ENCODE measurements at regions not wholly inside any gene's neighbourhood (a gene's known extent, or its start where the extent isn't known, plus 50 kb on each side); places are given as distances from the start of the nearest gene placed in this dataset.
"Not testable (repeated sequence)": the region's sequence is repeated elsewhere in the genome, so short reads cannot be mapped to it uniquely, and the experiment has no call there.

GRCh38 chr4:74570095-74570494, 125.2 kb downstream of the AREG start:
- Histone ChIP-seq H3K36me3 (ENCODE audit: control insufficient read depth in 2 of 2, extremely low read depth in 1 of 2, insufficient read depth in 2 of 2, low read length in 2 of 2) (no peaks in the 10 kb centered on the region), H3K27me3 (ENCODE audit: control insufficient read depth, extremely low read depth, insufficient read depth, low read length) (no peaks in the 10 kb centered on the region), H3K4me1 (ENCODE audit: control insufficient read depth, extremely low read depth, insufficient read depth, low read length) (no peaks in the 10 kb centered on the region), H3K9me1 (ENCODE audit: control insufficient read depth, extremely low read depth, insufficient read depth, low read length) (no peaks in the 10 kb centered on the region), H3K4me3 (ENCODE audit: control insufficient read depth in 2 of 3, extremely low read depth in 1 of 3, insufficient read depth in 2 of 3, low read depth in 1 of 3, low read length in 3 of 3) (no peak overlapping the region), H3K4me2 (ENCODE audit: control insufficient read depth, extremely low read depth, insufficient read depth, low read depth, low read length) (no peak overlapping the region), H4K20me1 (ENCODE audit: control insufficient read depth, extremely low read depth, insufficient read depth, low read length) (no peaks in the 10 kb centered on the region), H3K27ac (ENCODE audit: control insufficient read depth, insufficient read depth, low read length) (no peak overlapping the region), H2AFZ (ENCODE audit: control insufficient read depth, low read length) (no peak overlapping the region), H3K79me2 (ENCODE audit: control insufficient read depth, insufficient read depth, low read length) (no peaks in the 10 kb centered on the region), H3K9ac (ENCODE audit: control insufficient read depth, extremely low read depth, insufficient read depth, low read length) (no peak overlapping the region), H3K9me3 (ENCODE audit: control insufficient read depth, low read depth, low read length) (no peaks in the 10 kb centered on the region)
- TF ChIP-seq, protein P1, sequence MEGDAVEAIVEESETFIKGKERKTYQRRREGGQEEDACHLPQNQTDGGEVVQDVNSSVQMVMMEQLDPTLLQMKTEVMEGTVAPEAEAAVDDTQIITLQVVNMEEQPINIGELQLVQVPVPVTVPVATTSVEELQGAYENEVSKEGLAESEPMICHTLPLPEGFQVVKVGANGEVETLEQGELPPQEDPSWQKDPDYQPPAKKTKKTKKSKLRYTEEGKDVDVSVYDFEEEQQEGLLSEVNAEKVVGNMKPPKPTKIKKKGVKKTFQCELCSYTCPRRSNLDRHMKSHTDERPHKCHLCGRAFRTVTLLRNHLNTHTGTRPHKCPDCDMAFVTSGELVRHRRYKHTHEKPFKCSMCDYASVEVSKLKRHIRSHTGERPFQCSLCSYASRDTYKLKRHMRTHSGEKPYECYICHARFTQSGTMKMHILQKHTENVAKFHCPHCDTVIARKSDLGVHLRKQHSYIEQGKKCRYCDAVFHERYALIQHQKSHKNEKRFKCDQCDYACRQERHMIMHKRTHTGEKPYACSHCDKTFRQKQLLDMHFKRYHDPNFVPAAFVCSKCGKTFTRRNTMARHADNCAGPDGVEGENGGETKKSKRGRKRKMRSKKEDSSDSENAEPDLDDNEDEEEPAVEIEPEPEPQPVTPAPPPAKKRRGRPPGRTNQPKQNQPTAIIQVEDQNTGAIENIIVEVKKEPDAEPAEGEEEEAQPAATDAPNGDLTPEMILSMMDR (optimal IDR thresholded peaks at IDR 0.05 in 1 of 3, IDR thresholded peaks at IDR 0.05 in 1 of 3, conservative IDR thresholded peaks at IDR 0.05 in 1 of 3; ENCODE audit: extremely low read depth in 1 of 3, insufficient read depth in 2 of 3, low read length in 3 of 3), result no peak
- TF ChIP-seq EZH2 (IDR thresholded peaks at IDR 0.05; ENCODE audit: low read length), result no peak
- dilution Hi-C loops (cut with MboI; ENCODE audit: extremely low pct_ligation_motif_present, low sequenced_read_pairs), result no loop called here
- FAIRE-seq (no peak), DNase-seq (ENCODE audit: low read depth, low spot score) (no peak)

DNA sequence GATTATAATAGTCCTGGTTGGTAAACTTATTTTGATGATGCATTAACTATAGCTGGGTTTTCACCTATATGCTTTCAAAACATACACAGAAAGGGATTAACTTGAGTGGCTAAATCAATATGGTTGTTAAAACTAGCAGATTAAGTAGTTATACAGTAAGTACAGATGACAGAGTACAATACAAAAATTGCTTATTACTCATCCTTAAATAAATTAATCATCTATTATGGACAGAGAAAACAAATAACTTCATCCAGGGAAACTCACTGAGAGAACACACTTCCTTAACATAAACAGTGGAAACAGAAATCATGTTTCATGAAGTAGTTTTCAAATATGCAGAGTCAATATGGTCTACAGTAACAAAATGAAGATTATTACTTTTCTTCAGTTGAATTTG, 133.4 kb downstream of the AREG start:
- H3K9ac ChIP-seq (ENCODE audit: control insufficient read depth, extremely low read depth, insufficient read depth, low read length), result no peak overlapping the region
- no peak for DNase-seq (ENCODE audit: low read depth, low spot score)
- no peaks in the 10 kb centered on the region for H3K36me3 ChIP-seq (ENCODE audit: control insufficient read depth in 2 of 2, extremely low read depth in 1 of 2, insufficient read depth in 2 of 2, low read length in 2 of 2)
- no peaks in the 10 kb centered on the region for H3K79me2 ChIP-seq (ENCODE audit: control insufficient read depth, insufficient read depth, low read length)
- dilution Hi-C loops (cut with MboI; ENCODE audit: extremely low pct_ligation_motif_present, low sequenced_read_pairs), result no loop called here
- H3K27ac ChIP-seq (ENCODE audit: control insufficient read depth, insufficient read depth, low read length), result no peak overlapping the region
- no peaks in the 10 kb centered on the region for H3K4me1 ChIP-seq (ENCODE audit: control insufficient read depth, extremely low read depth, insufficient read depth, low read length)
- TF ChIP-seq EZH2 (IDR thresholded peaks at IDR 0.05; ENCODE audit: low read length), result no peak
- TF ChIP-seq, protein P1 (optimal IDR thresholded peaks at IDR 0.05 in 1 of 3, IDR thresholded peaks at IDR 0.05 in 1 of 3, conservative IDR thresholded peaks at IDR 0.05 in 1 of 3; ENCODE audit: extremely low read depth in 1 of 3, insufficient read depth in 2 of 3, low read length in 3 of 3), result no peak
- H3K4me3 ChIP-seq (ENCODE audit: control insufficient read depth in 2 of 3, extremely low read depth in 1 of 3, insufficient read depth in 2 of 3, low read depth in 1 of 3, low read length in 3 of 3), result no peak overlapping the region
- no peaks in the 10 kb centered on the region for H3K9me1 ChIP-seq (ENCODE audit: control insufficient read depth, extremely low read depth, insufficient read depth, low read length)
- H2AFZ ChIP-seq (ENCODE audit: control insufficient read depth, low read length), result no peak overlapping the region
- FAIRE-seq, result no peak
- no peaks in the 10 kb centered on the region for H3K27me3 ChIP-seq (ENCODE audit: control insufficient read depth, extremely low read depth, insufficient read depth, low read length)
- H4K20me1 ChIP-seq (ENCODE audit: control insufficient read depth, extremely low read depth, insufficient read depth, low read length), result no peaks in the 10 kb centered on the region
- no peak overlapping the region for H3K4me2 ChIP-seq (ENCODE audit: control insufficient read depth, extremely low read depth, insufficient read depth, low read depth, low read length)
- H3K9me3 ChIP-seq (ENCODE audit: control insufficient read depth, low read depth, low read length), result no peaks in the 10 kb centered on the region

GRCh38 chr4:74578865-74579264, 133.9 kb downstream of the AREG start:
- H3K4me1 ChIP-seq (ENCODE audit: control insufficient read depth, extremely low read depth, insufficient read depth, low read length); H3K36me3 ChIP-seq (ENCODE audit: control insufficient read depth in 2 of 2, extremely low read depth in 1 of 2, insufficient read depth in 2 of 2, low read length in 2 of 2); H3K9me1 ChIP-seq (ENCODE audit: control insufficient read depth, extremely low read depth, insufficient read depth, low read length); H3K79me2 ChIP-seq (ENCODE audit: control insufficient read depth, insufficient read depth, low read length); H2AFZ ChIP-seq (ENCODE audit: control insufficient read depth, low read length); H4K20me1 ChIP-seq (ENCODE audit: control insufficient read depth, extremely low read depth, insufficient read depth, low read length); H3K4me2 ChIP-seq (ENCODE audit: control insufficient read depth, extremely low read depth, insufficient read depth, low read depth, low read length); FAIRE-seq; dilution Hi-C loops (cut with MboI; ENCODE audit: extremely low pct_ligation_motif_present, low sequenced_read_pairs); H3K4me3 ChIP-seq (ENCODE audit: control insufficient read depth in 2 of 3, extremely low read depth in 1 of 3, insufficient read depth in 2 of 3, low read depth in 1 of 3, low read length in 3 of 3); H3K9ac ChIP-seq (ENCODE audit: control insufficient read depth, extremely low read depth, insufficient read depth, low read length); H3K27me3 ChIP-seq (ENCODE audit: control insufficient read depth, extremely low read depth, insufficient read depth, low read length); H3K9me3 ChIP-seq (ENCODE audit: control insufficient read depth, low read depth, low read length); H3K27ac ChIP-seq (ENCODE audit: control insufficient read depth, insufficient read depth, low read length); DNase-seq (ENCODE audit: low read depth, low spot score): not testable (repeated sequence)
